Esophagus muscularis mucosa (tissue), 4 donors: ENCODE measurements at regions not wholly inside any gene's neighbourhood (a gene's known extent, or its start where the extent isn't known, plus 50 kb on each side); places are given as distances from the start of the nearest gene placed in this dataset.
"Not testable (repeated sequence)": the region's sequence is repeated elsewhere in the genome, so short reads cannot be mapped to it uniquely, and the experiment has no call there.

Experiments
- DNase-seq: peaks from one replicate; pipeline ENCODE4 v3.0.0-alpha.2; 2017; ENCODE audit errors: extremely low spot score
- H3K27ac ChIP-seq, 4 donors: fragments of 200-600 bp; sonication (generic); replicated peaks in 1 of 4; 1 replicate in 3 of 4; 2 replicates in 1 of 4; pipeline ENCODE4 v1.5.1; 2016 to 2019; ENCODE audit warnings: mild to moderate bottlenecking in 1 of 4
- H3K27me3 ChIP-seq, 4 donors: fragments of 200-600 bp; sonication (generic); one replicate each; pipeline versions ENCODE4 v1.5.1 to v1.6.0; 2016 to 2019
- H3K36me3 ChIP-seq, 4 donors: fragments of 200-600 bp; sonication (generic); one replicate each; pipeline ENCODE4 v1.5.1; 2016 to 2019
- H3K4me1 ChIP-seq, 4 donors: fragments of 200-600 bp; sonication (generic); one replicate each; pipeline ENCODE4 v1.5.1; 2016 to 2019
- H3K4me3 ChIP-seq, 4 donors: fragments of 200-600 bp; sonication (generic); 1 replicate in 2 of 4; 2 replicates in 2 of 4; pipeline ENCODE4 v1.5.1; 2016 to 2019; ENCODE audit warnings: mild to moderate bottlenecking in 4 of 4, moderate library complexity in 1 of 4
- H3K9me3 ChIP-seq, 4 donors: fragments of 200-600 bp; sonication (generic); 1 replicate in 3 of 4; 2 replicates in 1 of 4; pipeline ENCODE4 v1.5.1; 2016 to 2019
- EP300 ChIP-seq: sonication (generic); formaldehyde crosslinking; IDR thresholded peaks from one replicate; pipeline ENCODE4 v1.6.1; 2017; ENCODE audit warnings: antibody characterized with exemption
- POLR2A ChIP-seq: fragments of 450-650 bp; IDR thresholded peaks from one replicate; pipeline ENCODE4 v1.6.1; 2017; ENCODE audit warnings: antibody characterized with exemption, moderate library complexity, mild to moderate bottlenecking, low read depth
- POLR2AphosphoS5 ChIP-seq, 2 donors: sonication (generic); formaldehyde crosslinking; IDR thresholded peaks; one replicate each; pipeline ENCODE4 v1.6.1; 2017; ENCODE audit warnings: antibody characterized with exemption in 2 of 2
- WGBS: methylation state at CpG from one replicate; pipeline ENCODE4 v1.1.5; 2018; 5-methylcytosine and 5-hydroxymethylcytosine counted together
- intact Hi-C: fragments of 100-400 bp; cut with DNase I; formaldehyde crosslinking; loops from one replicate; pipeline ENCODE4 v1.15.1; 2023
- TF ChIP-seq, protein P1 (sequence below), 3 experiments: fragments of 200-600 bp in 2 of 3; fragments of 450-650 bp in 1 of 3; sonication (generic) in 2 of 3; IDR thresholded peaks; one replicate each; pipeline ENCODE4 v1.5.1; 2017 to 2019; ENCODE audit warnings: antibody characterized with exemption in 3 of 3, mild to moderate bottlenecking in 2 of 3, moderate library complexity in 1 of 3

DNA sequence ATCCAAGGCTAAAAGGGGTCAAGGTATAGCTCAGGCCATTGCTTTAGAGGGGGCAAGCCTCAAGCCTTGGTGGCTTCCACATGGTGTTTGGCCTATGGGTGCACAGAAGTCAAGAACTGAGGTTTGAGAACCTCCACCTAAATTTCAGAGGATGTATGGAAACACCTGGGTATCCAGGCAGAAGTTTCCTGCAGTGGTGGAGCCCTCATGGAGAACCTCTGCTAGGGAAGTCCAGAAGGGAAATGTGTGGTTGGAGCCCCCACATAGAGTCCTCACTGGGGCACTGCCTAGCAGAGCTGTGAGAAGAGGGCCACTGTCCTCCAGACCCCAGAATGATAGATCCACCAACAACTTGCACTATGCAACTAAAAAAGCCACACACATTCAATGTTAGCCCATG lies 678.7 kb upstream of the ADGRB3 start:
- Histone ChIP-seq H3K27ac (no peak overlapping the region), H3K4me1 (no peaks in the 10 kb centered on the region), H3K36me3 (no peaks in the 10 kb centered on the region), H3K27me3 (no peaks in the 10 kb centered on the region), H3K9me3 (no peaks in the 10 kb centered on the region), H3K4me3 (no peak overlapping the region)
- intact Hi-C loops = no loop called here
- no peak for DNase-seq
- TF ChIP-seq, protein P1, sequence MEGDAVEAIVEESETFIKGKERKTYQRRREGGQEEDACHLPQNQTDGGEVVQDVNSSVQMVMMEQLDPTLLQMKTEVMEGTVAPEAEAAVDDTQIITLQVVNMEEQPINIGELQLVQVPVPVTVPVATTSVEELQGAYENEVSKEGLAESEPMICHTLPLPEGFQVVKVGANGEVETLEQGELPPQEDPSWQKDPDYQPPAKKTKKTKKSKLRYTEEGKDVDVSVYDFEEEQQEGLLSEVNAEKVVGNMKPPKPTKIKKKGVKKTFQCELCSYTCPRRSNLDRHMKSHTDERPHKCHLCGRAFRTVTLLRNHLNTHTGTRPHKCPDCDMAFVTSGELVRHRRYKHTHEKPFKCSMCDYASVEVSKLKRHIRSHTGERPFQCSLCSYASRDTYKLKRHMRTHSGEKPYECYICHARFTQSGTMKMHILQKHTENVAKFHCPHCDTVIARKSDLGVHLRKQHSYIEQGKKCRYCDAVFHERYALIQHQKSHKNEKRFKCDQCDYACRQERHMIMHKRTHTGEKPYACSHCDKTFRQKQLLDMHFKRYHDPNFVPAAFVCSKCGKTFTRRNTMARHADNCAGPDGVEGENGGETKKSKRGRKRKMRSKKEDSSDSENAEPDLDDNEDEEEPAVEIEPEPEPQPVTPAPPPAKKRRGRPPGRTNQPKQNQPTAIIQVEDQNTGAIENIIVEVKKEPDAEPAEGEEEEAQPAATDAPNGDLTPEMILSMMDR (IDR thresholded peaks at IDR 0.05) = no peak
- TF ChIP-seq POLR2A (no peak), EP300 (no peak), POLR2AphosphoS5 (IDR thresholded peaks at IDR 0.05) (no peak)

DNA sequence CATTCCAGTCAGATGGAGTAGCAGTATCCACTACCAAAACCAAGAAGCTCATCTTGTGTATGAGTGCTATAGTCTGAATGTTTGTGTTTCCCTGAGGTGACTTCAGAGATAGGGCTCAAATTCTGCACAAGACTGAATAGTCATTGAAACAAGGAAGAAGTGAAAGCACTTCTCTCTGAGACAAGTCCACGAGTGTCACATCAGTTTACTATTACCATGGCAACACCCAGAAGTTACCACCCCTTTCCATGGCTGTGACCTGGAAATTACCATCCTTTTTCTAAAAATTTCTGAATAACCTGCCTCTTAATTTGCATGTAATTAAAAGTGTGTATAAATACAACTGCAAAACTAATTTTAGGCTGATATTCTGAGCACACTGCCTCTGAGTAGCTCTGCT lies 682.1 kb upstream of the ADGRB3 start:
- WGBS = 50% methylated on average over 1 of the region's 1 CpG
- H3K27me3 ChIP-seq = no peaks in the 10 kb centered on the region
- H3K9me3 ChIP-seq = no peaks in the 10 kb centered on the region
- no peak for DNase-seq
- no peak overlapping the region for H3K27ac ChIP-seq
- H3K4me1 ChIP-seq = no peaks in the 10 kb centered on the region
- no peaks in the 10 kb centered on the region for H3K36me3 ChIP-seq
- intact Hi-C loops = no loop called here
- TF ChIP-seq POLR2AphosphoS5 (IDR thresholded peaks at IDR 0.05) (no peak), EP300 (no peak), POLR2A (no peak)
- TF ChIP-seq, protein P1 (IDR thresholded peaks at IDR 0.05) = no peak
- no peak overlapping the region for H3K4me3 ChIP-seq

DNA sequence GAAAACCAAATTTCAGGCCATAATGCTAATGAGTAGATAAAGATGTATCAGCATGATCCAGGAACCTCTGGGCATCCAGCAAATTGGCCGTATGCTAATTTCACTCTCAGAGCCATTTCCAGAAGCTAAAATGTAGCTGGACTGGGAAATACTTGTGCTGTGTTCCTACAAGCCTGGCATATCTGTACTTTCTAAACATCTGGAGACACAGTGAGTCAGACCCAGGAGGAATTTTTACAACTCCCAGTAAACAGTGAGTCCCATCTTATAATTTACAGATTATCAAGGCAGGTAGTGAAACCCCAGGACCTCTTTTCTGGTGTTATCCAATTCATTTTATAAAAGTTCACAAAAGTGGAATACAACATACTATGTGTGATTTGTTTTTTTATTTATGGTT lies 683.0 kb upstream of the ADGRB3 start:
- TF ChIP-seq POLR2AphosphoS5 (IDR thresholded peaks at IDR 0.05) = no peak
- Histone ChIP-seq H3K9me3 (no peaks in the 10 kb centered on the region), H3K27ac (no peak overlapping the region), H3K36me3 (no peaks in the 10 kb centered on the region), H3K4me3 (no peak overlapping the region), H3K27me3 (no peaks in the 10 kb centered on the region), H3K4me1 (no peaks in the 10 kb centered on the region)
- 58% methylated on average over 1 of the region's 1 CpG for WGBS
- no peak for DNase-seq
- intact Hi-C loops = no loop called here

DNA sequence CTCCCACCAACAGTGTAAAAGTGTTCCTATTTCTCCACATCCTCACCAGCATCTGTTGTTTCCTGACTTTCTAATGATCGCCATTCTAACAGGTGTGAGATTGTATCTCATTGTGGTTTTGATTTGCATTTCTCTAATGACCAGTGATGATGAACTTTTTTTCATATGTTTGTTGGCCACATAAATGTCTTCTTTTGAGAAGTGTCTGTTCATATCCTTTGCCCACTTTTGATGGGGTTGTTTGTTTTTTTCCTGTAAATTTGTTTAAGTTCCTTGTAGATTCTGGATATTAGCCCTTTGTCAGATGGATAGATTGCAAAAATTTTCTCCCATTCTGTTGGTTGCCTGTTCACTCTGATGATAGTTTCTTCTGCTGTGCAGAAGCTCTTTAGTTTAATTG lies 687.3 kb upstream of the ADGRB3 start:
- H3K4me3 ChIP-seq, DNase-seq, H3K9me3 ChIP-seq, H3K27ac ChIP-seq, H3K27me3 ChIP-seq, H3K36me3 ChIP-seq, H3K4me1 ChIP-seq, intact Hi-C loops: not testable (repeated sequence)
- WGBS = 90% methylated on average over 1 of the region's 1 CpG

DNA sequence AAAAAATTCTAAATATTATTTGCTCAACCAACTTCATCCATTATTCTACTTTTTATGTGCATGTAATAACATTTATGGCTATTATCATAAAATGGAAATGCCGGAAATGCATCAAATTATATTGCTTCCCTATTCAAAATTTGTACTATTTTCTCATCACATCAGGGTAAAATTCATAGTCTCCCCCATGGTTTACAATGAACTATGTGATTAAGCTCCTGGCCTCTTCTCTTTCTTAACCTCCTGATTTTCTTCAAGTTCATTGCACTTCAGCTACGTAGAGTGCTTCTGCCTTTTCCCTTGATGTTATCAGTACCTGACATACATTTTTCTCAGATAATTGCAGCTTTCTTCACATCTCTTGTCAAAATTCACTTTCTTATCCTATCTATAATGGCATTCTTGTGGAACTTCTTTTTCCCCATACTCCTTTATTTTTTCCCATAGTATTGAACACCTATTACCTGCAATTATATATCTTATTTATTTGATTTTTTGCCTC lies 699.1 kb upstream of the ADGRB3 start:
- no peak overlapping the region for H3K4me3 ChIP-seq
- H3K9me3 ChIP-seq = no peaks in the 10 kb centered on the region
- no peaks in the 10 kb centered on the region for H3K27me3 ChIP-seq
- DNase-seq = no peak
- 87% methylated on average over 2 of the region's 2 CpGs for WGBS
- intact Hi-C loops = no loop called here
- no peaks in the 10 kb centered on the region for H3K4me1 ChIP-seq
- no peaks in the 10 kb centered on the region for H3K36me3 ChIP-seq
- H3K27ac ChIP-seq = no peak overlapping the region
- no peak for TF ChIP-seq EP300
- TF ChIP-seq, protein P1 (IDR thresholded peaks at IDR 0.05) = no peak
- no peak for TF ChIP-seq POLR2A
- TF ChIP-seq POLR2AphosphoS5 (IDR thresholded peaks at IDR 0.05) = no peak

DNA sequence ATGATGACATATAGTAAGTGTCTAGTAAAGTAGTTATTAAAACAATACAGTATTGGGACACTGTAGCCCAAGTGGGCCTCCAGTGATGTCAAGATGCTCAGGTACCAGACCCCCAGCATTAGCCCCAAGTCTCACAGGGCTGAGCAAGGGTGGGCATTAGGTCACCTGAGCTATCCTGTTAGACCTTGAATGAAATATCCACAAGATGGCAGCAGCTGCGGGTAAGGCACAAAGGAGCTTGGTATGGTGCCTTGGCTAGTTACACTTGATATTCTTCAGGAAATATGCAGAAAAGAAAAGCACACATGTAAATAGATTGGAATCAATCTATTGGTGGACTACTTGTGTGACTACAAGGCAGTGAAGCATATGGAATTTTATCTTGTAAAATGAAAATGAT lies 701.8 kb upstream of the ADGRB3 start:
- WGBS = 45% methylated on average over 1 of the region's 1 CpG

DNA sequence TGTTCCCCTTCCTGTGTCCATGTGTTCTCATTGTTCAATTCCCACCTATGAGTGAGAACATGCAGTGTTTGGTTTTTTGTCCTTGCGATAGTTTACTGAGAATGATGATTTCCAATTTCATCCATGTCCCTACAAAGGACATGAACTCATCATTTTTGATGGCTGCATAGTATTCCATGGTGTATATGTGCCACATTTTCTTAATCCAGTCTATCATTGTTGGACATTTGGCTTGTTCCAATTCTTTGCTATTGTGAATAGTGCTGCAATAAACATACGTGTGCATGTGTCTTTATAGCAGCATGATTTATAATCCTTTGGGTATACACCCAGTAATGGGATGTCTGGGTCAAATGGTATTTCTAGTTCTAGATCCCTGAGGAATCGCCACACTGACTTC lies 712.5 kb upstream of the ADGRB3 start:
- 88% methylated on average over 1 of the region's 3 CpGs for WGBS
- H3K27ac ChIP-seq, DNase-seq, H3K36me3 ChIP-seq, H3K4me1 ChIP-seq, intact Hi-C loops, H3K27me3 ChIP-seq, H3K9me3 ChIP-seq, H3K4me3 ChIP-seq: not testable (repeated sequence)

More for the DNA sequence above, 701.8 kb upstream of the ADGRB3 start:
- TF ChIP-seq POLR2AphosphoS5 (IDR thresholded peaks at IDR 0.05) = no peak
- TF ChIP-seq EP300 = no peak
- Histone ChIP-seq H3K4me3 (no peak overlapping the region), H3K9me3 (peaks cover 0 to 5% (median 0%) of the 10 kb centered on the region in 4 donors), H3K36me3 (no peaks in the 10 kb centered on the region), H3K4me1 (no peaks in the 10 kb centered on the region), H3K27ac (no peak overlapping the region), H3K27me3 (no peaks in the 10 kb centered on the region)
- no peak for DNase-seq
- intact Hi-C loops = no loop called here

DNA sequence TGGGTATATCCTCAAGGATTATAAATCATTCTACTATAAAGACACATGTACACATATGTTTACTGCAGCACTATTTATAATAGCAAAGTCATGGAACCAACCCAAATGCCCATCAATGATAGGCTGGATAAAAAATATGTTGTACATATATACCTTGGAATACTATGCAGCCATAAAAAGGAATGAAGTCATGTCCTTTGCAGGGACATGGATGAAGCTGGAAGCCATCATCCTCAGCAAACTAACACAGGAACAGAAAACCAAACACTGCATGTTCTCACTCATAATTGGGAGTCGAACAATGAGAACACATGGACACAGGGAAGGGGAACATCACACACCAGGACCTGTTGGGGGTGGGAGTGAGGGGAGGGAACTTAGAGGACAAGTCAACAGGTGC lies 715.0 kb upstream of the ADGRB3 start:
- intact Hi-C loops, H3K4me3 ChIP-seq, H3K9me3 ChIP-seq, H3K27me3 ChIP-seq, H3K27ac ChIP-seq, H3K4me1 ChIP-seq, H3K36me3 ChIP-seq, DNase-seq: not testable (repeated sequence)
- WGBS = 82% methylated on average over 1 of the region's 1 CpG
